GM03348 (cell line): ENCODE measurements at regions not wholly inside any gene's neighbourhood (a gene's known extent, or its start where the extent isn't known, plus 50 kb on each side); places are given as distances from the start of the nearest gene placed in this dataset.
"Not testable (repeated sequence)": the region's sequence is repeated elsewhere in the genome, so short reads cannot be mapped to it uniquely, and the experiment has no call there.

Experiments used
- DNase-seq: peaks from one replicate; pipeline ENCODE4 v3.0.0; 2012; ENCODE audit warnings: low spot score

GRCh38 chr17:33944826-33945225 lies 310.3 kb upstream of the CCL2 start:
- DNase-seq, result no peak

- no peak for DNase-seq
Observed at GRCh38 chr17:33945646-33946546, 309.2 kb upstream of the CCL2 start.

- DNase-seq, result no peak
Observed at GRCh38 chr17:33947762-33948161, 307.3 kb upstream of the CCL2 start.

- DNase-seq, result no peak
Observed at GRCh38 chr17:33948309-33948708, 306.8 kb upstream of the CCL2 start.

- no peak for DNase-seq
Observed at GRCh38 chr17:33949100-33949499, 306.0 kb upstream of the CCL2 start.

- no peak for DNase-seq
Observed at GRCh38 chr17:33950061-33950460, 305.0 kb upstream of the CCL2 start.

- DNase-seq, result no peak
Observed at GRCh38 chr17:33952425-33952824, 302.7 kb upstream of the CCL2 start.

GRCh38 chr17:33954597-33954996 lies 300.5 kb upstream of the CCL2 start:
- no peak for DNase-seq

GRCh38 chr17:33955461-33955860 lies 299.6 kb upstream of the CCL2 start:
- DNase-seq, result no peak

- DNase-seq, result not testable (repeated sequence)
Observed at GRCh38 chr17:33959098-33959497, 296.0 kb upstream of the CCL2 start.

GRCh38 chr17:33962857-33963655 lies 292.0 kb upstream of the CCL2 start:
- DNase-seq, result no peak

GRCh38 chr17:33964344-33964979 lies 290.6 kb upstream of the CCL2 start:
- DNase-seq, result no peak

- no peak for DNase-seq
Observed at GRCh38 chr17:33966410-33967059, 288.6 kb upstream of the CCL2 start.

GRCh38 chr17:33967608-33968349 lies 287.3 kb upstream of the CCL2 start:
- DNase-seq, result no peak

GRCh38 chr17:33968350-33969044 lies 286.6 kb upstream of the CCL2 start:
- DNase-seq, result no peak

- DNase-seq, result no peak
Observed at GRCh38 chr17:33970279-33970678, 284.8 kb upstream of the CCL2 start.

GRCh38 chr17:33972763-33973162 lies 282.3 kb upstream of the CCL2 start:
- no peak for DNase-seq

- DNase-seq, result no peak
Observed at GRCh38 chr17:33973491-33973890, 281.6 kb upstream of the CCL2 start.

GRCh38 chr17:33974276-33974675 lies 280.8 kb upstream of the CCL2 start:
- DNase-seq, result no peak

- DNase-seq, result no peak
Observed at GRCh38 chr17:33976831-33977230, 278.3 kb upstream of the CCL2 start.
